ENCODE measurements at regions not wholly inside any gene's neighbourhood (a gene's known extent, or its start where the extent isn't known, plus 50 kb on each side); places are given as distances from the start of the nearest gene placed in this dataset.
"Not testable (repeated sequence)": the region's sequence is repeated elsewhere in the genome, so short reads cannot be mapped to it uniquely, and the experiment has no call there.

- peak; percentile 51 for DNase-seq
- H3K27me3 Mint-ChIP-seq = peaks cover 5% of the 10 kb centered on the region
These were observed 318.7 kb upstream of the NCKAP5 start for GRCh38 chr2:133886735-133887675.

DNA sequence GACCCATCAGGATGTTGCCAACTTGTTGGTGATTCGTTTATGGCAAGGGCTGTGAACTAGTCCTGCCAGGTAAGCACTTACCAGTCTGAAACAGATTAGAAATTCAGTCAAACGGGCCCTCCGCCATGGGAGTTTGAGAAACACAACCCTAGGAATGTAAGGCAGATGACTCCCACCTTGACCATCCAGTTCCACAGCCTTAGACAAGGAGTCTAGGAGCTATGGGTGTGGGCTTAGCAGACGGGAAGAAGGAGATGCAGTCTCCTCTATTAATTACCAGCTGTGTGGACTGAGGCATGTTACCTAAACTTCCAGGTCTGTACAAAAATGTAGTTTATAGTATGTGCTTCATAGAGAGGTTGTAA, 319.4 kb upstream of the NCKAP5 start:
- H3K9me3 Mint-ChIP-seq = no peaks in the 10 kb centered on the region
- H3K4me3 Mint-ChIP-seq = no peak overlapping the region
- H3K4me1 Mint-ChIP-seq (ENCODE audit: low read depth) = no peaks in the 10 kb centered on the region
- no peaks in the 10 kb centered on the region for H3K36me3 Mint-ChIP-seq (ENCODE audit: low read depth)
- peaks cover 2% of the 10 kb centered on the region for H3K27me3 Mint-ChIP-seq
- no peak for DNase-seq
- no peak overlapping the region for H3K27ac Mint-ChIP-seq

More at GRCh38 chr2:133886735-133887675, 318.7 kb upstream of the NCKAP5 start:
- Mint-ChIP-seq H3K36me3 (ENCODE audit: low read depth) (no peaks in the 10 kb centered on the region), H3K4me1 (ENCODE audit: low read depth) (no peaks in the 10 kb centered on the region), H3K9me3 (no peaks in the 10 kb centered on the region), H3K4me3 (no peak overlapping the region), H3K27ac (no peak overlapping the region)

GRCh38 chr2:133888107-133888506, 319.8 kb upstream of the NCKAP5 start:
- Mint-ChIP-seq H3K27me3 (peaks cover 2% of the 10 kb centered on the region), H3K27ac (no peak overlapping the region), H3K9me3 (no peaks in the 10 kb centered on the region), H3K4me3 (no peak overlapping the region), H3K4me1 (ENCODE audit: low read depth) (no peaks in the 10 kb centered on the region), H3K36me3 (ENCODE audit: low read depth) (no peaks in the 10 kb centered on the region)
- no peak for DNase-seq

- H3K27me3 Mint-ChIP-seq = peaks cover 2% of the 10 kb centered on the region
- DNase-seq = no peak
- no peaks in the 10 kb centered on the region for H3K4me1 Mint-ChIP-seq (ENCODE audit: low read depth)
- no peaks in the 10 kb centered on the region for H3K36me3 Mint-ChIP-seq (ENCODE audit: low read depth)
- H3K27ac Mint-ChIP-seq = no peak overlapping the region
- no peaks in the 10 kb centered on the region for H3K9me3 Mint-ChIP-seq
- H3K4me3 Mint-ChIP-seq = no peak overlapping the region
These were observed 320.5 kb upstream of the NCKAP5 start for GRCh38 chr2:133888621-133889219.

GRCh38 chr2:133892352-133892913, 324.2 kb upstream of the NCKAP5 start:
- H3K4me1 Mint-ChIP-seq (ENCODE audit: low read depth) = no peaks in the 10 kb centered on the region
- peaks cover 2% of the 10 kb centered on the region for H3K27me3 Mint-ChIP-seq
- no peak overlapping the region for H3K27ac Mint-ChIP-seq
- DNase-seq = no peak
- peaks cover 5% of the 10 kb centered on the region for H3K9me3 Mint-ChIP-seq
- no peaks in the 10 kb centered on the region for H3K36me3 Mint-ChIP-seq (ENCODE audit: low read depth)
- H3K4me3 Mint-ChIP-seq = no peak overlapping the region

- Mint-ChIP-seq H3K4me3 (no peak overlapping the region), H3K9me3 (peaks cover 5% of the 10 kb centered on the region), H3K36me3 (ENCODE audit: low read depth) (no peaks in the 10 kb centered on the region)
These were observed 326.2 kb upstream of the NCKAP5 start for GRCh38 chr2:133894429-133894828.

GRCh38 chr2:133897838-133898237, 329.6 kb upstream of the NCKAP5 start:
- not testable (repeated sequence) for H3K27ac Mint-ChIP-seq; H3K4me1 Mint-ChIP-seq (ENCODE audit: low read depth)

More at GRCh38 chr2:133894429-133894828, 326.2 kb upstream of the NCKAP5 start:
- no peak overlapping the region for H3K27ac Mint-ChIP-seq
- H3K27me3 Mint-ChIP-seq = peaks cover 4% of the 10 kb centered on the region
- DNase-seq = no peak
- no peaks in the 10 kb centered on the region for H3K4me1 Mint-ChIP-seq (ENCODE audit: low read depth)

DNA sequence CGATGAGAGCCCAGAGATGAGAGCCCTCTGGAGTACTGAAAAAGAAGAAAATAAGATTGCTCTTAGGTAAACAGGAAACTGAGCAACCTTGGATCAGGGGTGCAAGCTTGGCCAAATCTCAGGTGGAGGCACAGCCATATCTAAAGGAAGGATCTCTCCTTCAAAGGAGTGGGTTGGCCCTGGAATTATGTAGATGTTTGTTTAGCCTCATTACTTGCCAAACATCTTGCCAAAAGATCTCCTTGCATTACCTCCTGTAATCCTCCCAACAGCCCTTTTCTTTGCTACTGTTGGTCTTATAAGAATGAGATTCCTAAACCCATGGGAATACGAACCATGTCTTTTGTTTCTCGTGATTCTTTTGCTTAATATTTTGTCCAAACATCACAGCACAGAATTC, 332.6 kb upstream of the NCKAP5 start:
- H3K27me3 Mint-ChIP-seq = peaks cover 26% of the 10 kb centered on the region
- H3K27ac Mint-ChIP-seq = no peak overlapping the region
- H3K4me3 Mint-ChIP-seq = no peak overlapping the region
- no peaks in the 10 kb centered on the region for H3K4me1 Mint-ChIP-seq (ENCODE audit: low read depth)
- no peak for DNase-seq
- H3K36me3 Mint-ChIP-seq (ENCODE audit: low read depth) = no peaks in the 10 kb centered on the region
- no peaks in the 10 kb centered on the region for H3K9me3 Mint-ChIP-seq

More at GRCh38 chr2:133897838-133898237, 329.6 kb upstream of the NCKAP5 start:
- H3K4me3 Mint-ChIP-seq; H3K36me3 Mint-ChIP-seq (ENCODE audit: low read depth); DNase-seq; H3K9me3 Mint-ChIP-seq: not testable (repeated sequence)
- peaks cover 20% of the 10 kb centered on the region for H3K27me3 Mint-ChIP-seq

GRCh38 chr2:133906396-133906795, 338.1 kb upstream of the NCKAP5 start:
- H3K27me3 Mint-ChIP-seq = peaks cover 39% of the 10 kb centered on the region
- H3K4me1 Mint-ChIP-seq (ENCODE audit: low read depth) = no peaks in the 10 kb centered on the region
- no peaks in the 10 kb centered on the region for H3K9me3 Mint-ChIP-seq
- no peaks in the 10 kb centered on the region for H3K36me3 Mint-ChIP-seq (ENCODE audit: low read depth)
- no peak overlapping the region for H3K4me3 Mint-ChIP-seq
- no peak overlapping the region for H3K27ac Mint-ChIP-seq
- DNase-seq = no peak

- Mint-ChIP-seq H3K4me3 (no peak overlapping the region), H3K4me1 (ENCODE audit: low read depth) (no peaks in the 10 kb centered on the region), H3K27ac (no peak overlapping the region), H3K27me3 (peaks cover 39% of the 10 kb centered on the region), H3K36me3 (ENCODE audit: low read depth) (no peaks in the 10 kb centered on the region), H3K9me3 (no peaks in the 10 kb centered on the region)
- DNase-seq = no peak
These were observed 338.7 kb upstream of the NCKAP5 start for GRCh38 chr2:133906926-133907325.

GRCh38 chr2:133908171-133908570, 339.9 kb upstream of the NCKAP5 start:
- H3K4me1 Mint-ChIP-seq (ENCODE audit: low read depth) = no peaks in the 10 kb centered on the region
- peaks cover 30% of the 10 kb centered on the region for H3K27me3 Mint-ChIP-seq
- H3K4me3 Mint-ChIP-seq = no peak overlapping the region
- no peaks in the 10 kb centered on the region for H3K9me3 Mint-ChIP-seq
- no peak overlapping the region for H3K27ac Mint-ChIP-seq
- no peaks in the 10 kb centered on the region for H3K36me3 Mint-ChIP-seq (ENCODE audit: low read depth)
- no peak for DNase-seq

DNA sequence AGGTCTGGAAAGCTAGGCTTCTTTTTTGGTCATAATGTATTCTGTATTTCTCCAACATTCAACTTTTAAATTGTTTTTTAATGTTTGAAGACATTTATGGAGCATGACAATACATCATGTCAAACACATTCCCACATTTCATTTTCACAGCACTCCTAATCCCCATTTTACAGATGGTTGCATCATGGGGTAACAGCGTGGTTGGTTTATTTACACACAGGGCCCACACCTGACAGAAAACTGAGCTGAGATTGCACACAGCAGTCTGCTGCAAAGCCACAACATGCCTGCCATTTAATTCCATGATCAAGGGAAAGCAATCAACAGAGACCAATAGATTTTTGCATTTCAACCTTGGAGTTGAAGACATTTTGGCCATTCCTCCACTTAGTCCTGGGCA, 335.7 kb upstream of the MGAT5 start:
- H3K4me1 Mint-ChIP-seq (ENCODE audit: low read depth) = no peaks in the 10 kb centered on the region
- H3K27ac Mint-ChIP-seq = no peak overlapping the region
- no peak overlapping the region for H3K4me3 Mint-ChIP-seq
- H3K9me3 Mint-ChIP-seq = no peaks in the 10 kb centered on the region
- no peaks in the 10 kb centered on the region for H3K36me3 Mint-ChIP-seq (ENCODE audit: low read depth)
- H3K27me3 Mint-ChIP-seq = peaks cover 12% of the 10 kb centered on the region
- no peak for DNase-seq

DNA sequence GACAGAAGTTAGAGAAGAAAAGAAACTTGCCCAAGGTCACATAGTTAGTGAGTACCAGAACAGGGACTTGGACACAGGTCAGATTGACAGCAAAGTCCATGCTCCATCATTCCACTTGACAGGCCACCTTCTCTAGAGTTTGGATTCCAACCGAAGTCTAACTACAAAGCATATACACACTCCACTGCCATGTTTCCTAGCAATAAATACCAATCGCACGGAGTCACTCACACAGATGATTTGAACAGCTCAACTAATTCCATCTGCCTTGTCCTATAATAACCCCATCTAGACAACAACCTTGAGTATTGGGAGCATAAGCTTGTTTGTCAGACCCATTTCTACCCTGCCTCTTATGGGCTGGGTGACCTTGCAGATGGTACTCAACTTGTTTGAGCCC, 334.6 kb upstream of the MGAT5 start:
- DNase-seq = no peak
- Mint-ChIP-seq H3K4me1 (ENCODE audit: low read depth) (no peaks in the 10 kb centered on the region), H3K4me3 (no peak overlapping the region), H3K9me3 (no peaks in the 10 kb centered on the region), H3K27me3 (peaks cover 16% of the 10 kb centered on the region), H3K27ac (no peak overlapping the region), H3K36me3 (ENCODE audit: low read depth) (no peaks in the 10 kb centered on the region)

GRCh38 chr2:133927894-133928293, 326.0 kb upstream of the MGAT5 start:
- Mint-ChIP-seq H3K36me3 (ENCODE audit: low read depth) (no peaks in the 10 kb centered on the region), H3K27me3 (peaks cover 23% of the 10 kb centered on the region), H3K27ac (no peak overlapping the region), H3K4me1 (ENCODE audit: low read depth) (no peaks in the 10 kb centered on the region), H3K9me3 (no peaks in the 10 kb centered on the region), H3K4me3 (no peak overlapping the region)
- DNase-seq = no peak

DNA sequence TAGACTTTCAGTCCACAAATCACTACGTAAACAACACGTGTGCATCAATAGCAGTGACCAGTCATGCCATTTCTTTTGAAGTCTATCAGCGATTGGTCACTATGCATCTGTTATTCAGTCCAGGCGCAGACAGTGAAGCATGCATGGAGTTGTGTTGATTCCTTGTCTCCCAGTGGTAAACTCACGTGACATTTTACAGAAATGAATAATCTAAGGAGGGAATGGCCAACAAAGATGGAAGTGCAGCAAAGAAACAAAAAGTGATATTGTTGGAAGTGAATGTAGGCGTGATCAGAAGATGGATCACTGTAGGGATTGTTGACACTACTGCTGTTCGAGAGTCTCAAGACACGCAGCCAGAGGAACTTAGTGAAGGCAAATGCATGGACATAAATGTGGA, 317.8 kb upstream of the MGAT5 start:
- Mint-ChIP-seq H3K27me3 (peaks cover 24% of the 10 kb centered on the region), H3K4me3 (no peak overlapping the region)

More for the DNA sequence above, 317.8 kb upstream of the MGAT5 start:
- Mint-ChIP-seq H3K27ac (no peak overlapping the region), H3K9me3 (no peaks in the 10 kb centered on the region), H3K4me1 (ENCODE audit: low read depth) (no peaks in the 10 kb centered on the region), H3K36me3 (ENCODE audit: low read depth) (no peaks in the 10 kb centered on the region)
- no peak for DNase-seq
